GM18870 (cell line): ENCODE measurements at regions not wholly inside any gene's neighbourhood (a gene's known extent, or its start where the extent isn't known, plus 50 kb on each side); places are given as distances from the start of the nearest gene placed in this dataset.

Experiments
- ATAC-seq: cut with Tn5 transposase; IDR thresholded peaks from one replicate; pipeline ENCODE4 v1.9.1; 2021; ENCODE audit warnings: moderate library complexity; ENCODE audit not compliant: unreplicated experiment

DNA sequence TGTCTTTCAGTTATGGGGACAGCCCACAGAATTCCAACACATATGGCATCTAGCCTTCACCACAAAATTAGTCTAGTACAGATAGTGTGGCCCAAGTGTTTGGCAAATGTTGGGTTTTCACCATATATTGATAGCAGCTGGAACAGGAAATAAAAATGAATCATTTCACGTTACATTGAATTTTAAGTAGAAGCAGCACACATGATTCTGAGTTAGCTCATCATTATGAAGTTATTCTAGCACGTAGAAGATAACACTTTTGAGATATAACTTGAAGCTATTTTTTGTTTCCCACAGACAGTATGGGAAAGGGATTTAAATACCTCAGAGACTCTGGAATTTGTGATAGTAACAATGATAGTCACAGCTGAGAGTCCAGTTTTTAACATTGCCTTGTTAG lies 118.7 kb downstream of the FAT4 start:
- ATAC-seq: no peak

DNA sequence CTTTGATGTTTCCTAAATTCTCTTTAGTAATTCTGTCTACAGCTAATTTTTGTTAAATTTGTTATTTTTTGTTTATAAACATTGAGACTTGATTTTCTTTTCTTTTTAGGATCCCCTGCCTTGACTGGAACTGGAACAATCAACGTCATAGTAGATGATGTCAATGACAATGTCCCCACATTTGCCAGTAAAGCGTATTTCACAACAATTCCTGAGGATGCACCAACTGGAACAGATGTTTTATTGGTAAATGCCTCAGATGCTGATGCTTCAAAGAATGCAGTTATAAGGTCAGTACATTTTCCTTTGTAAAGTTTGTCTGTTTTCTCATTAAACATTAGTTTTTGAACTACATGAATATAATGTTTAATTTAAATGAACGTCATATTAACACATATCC lies 119.4 kb downstream of the FAT4 start:
- no peak for ATAC-seq

DNA sequence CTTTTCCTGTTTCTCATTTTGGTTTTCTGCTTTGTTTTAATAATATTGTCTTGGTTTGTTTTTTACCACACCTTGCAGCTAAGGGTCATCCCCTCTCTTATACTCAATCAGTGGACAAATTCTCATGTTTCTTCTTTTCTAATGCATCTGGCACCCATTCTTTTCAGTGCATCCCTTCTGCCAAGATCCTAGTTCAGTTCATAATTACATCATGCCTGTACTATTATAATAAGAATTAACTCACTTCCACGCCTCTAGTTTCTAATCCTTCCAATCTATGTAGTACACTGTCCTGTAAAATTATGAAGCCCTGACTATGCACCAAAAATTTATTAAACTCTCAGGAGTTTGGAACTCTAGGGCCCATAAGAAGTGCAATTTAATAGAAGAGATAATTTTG lies 126.1 kb downstream of the FAT4 start:
- ATAC-seq: no peak

DNA sequence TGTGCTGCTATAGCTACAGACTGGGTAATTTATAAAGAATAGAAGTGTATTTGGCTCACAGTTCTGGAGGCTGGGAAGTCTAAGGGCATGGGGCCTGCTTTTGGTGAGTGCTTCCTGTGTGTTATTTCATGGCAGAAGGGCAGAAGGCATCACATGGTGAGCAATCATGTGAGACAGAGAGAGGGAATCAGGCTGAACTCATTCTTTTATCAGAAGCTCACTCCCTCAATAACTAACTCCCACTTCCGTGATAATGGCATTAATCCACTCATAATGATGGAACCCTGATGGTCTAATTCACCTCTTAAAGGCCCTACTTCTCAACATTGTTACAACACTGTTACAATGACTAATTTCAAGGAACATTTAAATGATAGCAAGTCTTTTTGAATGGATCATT lies 129.4 kb downstream of the FAT4 start:
- no peak for ATAC-seq

DNA sequence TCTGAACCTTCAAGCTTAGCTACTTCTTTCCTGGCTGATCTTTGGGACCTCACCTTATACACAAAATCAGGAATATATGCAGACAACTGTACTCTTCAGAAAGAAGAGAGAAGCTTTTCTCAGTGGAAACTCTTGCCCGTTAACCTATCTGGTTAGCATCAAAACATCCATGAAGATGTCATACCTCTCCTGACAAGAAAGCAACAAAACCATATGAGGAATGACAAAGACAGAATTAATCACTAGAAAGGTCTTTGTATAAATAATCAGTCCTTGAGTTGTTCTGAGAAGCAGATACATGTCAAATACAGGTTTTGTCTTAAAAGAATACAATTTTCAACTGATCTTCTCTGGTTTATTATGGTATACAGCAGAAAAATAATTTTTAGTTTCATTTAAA lies 130.8 kb downstream of the FAT4 start:
- ATAC-seq: no peak

DNA sequence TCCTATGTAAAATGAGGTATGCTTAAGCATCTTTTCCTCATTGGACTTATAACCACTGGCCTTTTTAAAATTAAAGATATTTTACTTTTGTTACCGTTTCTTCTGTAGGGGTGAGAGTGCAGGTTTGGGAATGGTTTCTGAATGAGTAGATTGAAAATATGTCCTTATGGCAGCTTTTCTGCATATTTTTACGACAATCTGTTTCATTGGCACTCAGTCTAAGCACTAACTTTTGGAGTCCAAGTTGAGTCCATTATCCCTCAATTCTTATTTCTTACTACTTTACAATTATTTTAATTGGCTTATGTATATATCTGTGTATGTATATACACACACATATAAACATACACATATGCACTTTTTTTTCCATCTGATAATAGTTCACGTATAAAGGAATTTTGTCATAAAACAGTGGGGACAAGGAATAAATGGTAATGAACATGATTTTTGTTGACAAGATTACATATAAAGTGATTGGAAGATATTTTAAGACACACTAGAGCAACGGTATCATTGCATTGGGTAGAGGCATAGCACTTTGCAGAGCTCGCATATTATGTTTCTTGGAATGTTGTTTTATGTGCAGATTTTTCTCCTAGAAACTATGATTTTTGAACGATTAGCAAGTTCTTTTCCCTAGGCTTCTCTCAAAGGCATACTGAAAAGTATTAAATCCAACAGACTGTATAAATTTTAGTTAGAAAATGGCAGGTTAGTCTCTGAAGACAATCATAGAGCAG lies 133.0 kb downstream of the FAT4 start:
- ATAC-seq: no peak

DNA sequence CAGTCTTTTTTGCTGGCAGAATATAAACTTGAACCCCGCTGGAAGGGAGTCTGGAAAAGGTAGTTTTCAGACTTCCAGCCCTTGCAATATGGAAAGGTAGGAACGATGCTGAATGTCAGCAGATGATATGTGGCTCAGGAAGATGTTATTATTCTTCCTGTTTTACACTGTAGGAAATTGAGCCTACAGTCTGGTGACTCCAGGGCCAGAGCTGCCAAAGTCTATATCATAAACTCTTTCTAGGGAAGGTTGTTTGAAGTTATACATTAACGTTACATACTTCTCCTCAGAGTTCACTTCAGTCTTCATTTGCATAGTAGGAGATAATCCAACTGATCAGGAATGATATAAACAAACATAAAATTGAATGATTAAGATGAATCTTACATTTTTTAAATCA lies 141.3 kb downstream of the FAT4 start:
- ATAC-seq: no peak

DNA sequence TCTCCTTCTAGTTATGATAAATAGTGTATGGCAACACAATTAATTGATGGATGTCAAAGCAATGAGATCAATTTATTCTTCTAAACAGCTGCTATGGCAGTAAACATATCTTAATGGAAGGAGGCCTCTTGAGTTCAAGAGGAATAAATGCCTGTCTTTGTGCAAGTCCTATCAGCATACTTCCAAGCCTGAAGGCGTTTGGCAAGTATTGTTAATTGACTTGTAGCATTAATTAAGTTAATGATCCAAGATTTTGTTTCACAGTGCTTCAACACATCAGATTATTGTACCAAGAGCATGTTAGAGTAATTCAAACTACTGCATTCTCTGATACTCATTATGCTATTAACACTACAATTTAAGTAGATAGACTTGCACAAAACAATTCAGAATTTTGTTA lies 144.8 kb downstream of the FAT4 start:
- ATAC-seq: no peak

DNA sequence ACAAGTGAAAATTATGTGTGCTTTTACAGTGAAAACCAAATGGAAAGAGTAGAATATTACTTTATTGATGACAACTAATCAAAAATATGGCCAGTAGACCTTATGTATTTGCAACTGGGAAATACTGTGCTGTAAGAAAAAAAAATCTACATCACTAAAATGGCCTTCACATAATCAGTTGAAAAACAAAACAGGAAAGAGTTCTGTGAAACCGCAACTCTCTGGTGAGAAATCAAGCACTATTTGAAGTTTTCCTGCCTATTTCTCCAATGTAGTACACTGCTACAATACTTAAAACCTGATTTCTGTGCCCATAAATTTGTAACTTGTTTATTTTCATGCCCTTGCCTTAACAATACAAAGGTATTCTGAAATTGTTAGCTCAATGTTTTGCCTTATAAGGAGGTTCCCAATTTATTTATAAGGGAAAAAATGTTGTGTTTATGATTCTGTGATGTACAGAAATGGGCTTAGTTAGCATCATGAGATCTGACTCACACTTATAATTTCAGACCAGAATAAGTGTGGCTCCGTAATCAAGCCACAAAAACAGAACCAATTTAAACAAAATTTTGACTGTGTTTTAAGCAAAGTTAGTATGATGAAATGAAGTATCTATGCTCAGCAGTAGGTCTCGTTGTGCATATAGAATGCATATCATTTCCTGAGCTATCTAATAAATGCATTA lies 147.1 kb downstream of the FAT4 start:
- no peak for ATAC-seq

DNA sequence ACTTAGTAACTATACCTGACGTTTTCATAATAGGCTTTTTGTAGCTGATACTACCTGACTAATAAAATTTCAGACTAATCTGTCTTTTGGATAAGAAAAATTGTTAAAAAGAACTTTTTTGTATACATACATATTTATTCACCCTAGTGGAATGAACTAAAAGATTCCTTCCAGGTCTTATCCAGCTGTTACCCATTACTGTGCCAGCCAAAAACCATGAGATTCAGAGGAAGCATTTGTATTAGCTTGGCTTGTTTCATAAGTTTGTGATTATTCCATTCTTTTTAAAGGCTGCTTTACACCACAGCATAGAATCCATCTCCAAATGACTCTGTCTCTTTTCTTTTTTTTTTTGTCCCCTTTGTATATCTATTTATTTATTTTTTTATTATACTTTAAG lies 149.4 kb downstream of the FAT4 start:
- no peak for ATAC-seq

DNA sequence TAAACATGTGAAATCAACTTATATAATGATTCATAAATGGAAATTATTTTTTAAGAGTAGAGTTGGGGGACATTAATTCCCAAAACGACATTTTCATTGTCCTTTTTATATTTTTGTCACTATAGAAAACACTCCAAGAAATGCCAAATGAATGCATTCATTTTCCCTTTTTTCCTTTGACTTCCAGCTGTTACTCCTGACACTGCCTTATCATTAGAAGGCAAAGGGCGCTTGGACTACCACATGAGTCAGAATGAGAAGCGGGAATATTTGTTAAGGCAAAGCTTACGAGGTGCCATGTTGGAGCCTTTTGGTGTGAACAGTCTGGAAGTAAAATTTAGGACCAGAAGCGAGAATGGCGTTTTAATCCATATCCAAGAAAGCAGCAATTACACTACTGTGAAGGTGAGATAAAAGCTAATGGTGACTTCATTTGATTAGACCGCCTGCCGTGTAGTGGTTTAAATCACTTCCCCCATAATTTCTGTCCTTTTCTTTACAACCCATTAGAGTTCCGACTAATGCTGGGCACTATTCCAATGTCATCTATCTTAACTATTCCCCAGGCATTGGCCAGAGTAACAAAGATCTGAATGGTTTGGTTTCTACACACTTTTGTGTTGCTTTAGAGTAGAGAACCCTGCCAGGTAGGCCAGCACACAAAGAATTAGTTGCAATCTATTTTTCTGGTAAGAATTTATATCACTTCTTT lies 166.7 kb downstream of the FAT4 start:
- no peak for ATAC-seq

DNA sequence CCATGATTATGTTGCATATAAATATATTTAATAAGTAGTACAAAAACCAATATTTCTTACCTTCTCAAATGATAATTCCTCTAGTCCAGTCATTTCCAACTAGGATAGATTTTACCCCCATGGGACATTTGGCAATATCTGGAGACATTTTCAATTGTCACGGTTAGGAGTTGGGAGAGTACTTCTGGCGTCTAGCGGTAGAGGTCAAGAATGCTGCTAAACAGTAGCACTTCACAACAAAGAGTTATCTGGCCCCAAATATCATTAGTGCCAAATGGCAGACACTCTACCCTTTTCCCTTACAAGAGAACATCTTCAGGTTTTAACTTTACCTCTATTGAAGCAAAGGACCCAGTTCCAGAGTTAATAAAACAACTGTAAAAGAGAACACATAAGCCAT lies 168.1 kb downstream of the FAT4 start:
- no peak for ATAC-seq

DNA sequence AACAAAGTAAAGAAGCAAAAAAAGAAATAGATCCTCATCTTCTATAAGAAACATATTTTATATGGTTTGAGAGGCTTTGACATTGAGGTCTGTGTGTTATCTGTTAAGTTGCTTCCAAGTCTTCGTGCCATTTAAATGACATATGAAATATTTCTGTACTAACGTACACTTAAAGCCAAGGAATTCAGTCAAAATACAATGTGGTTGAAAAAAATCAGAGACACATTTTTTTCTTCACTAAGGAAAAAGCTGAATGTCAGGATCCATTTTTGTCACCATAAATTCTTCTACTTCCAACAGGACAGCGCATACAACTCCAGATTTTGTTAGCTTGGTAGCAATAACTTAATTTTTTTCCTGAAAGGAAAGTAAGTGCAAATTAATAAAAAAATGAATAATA lies 168.5 kb downstream of the FAT4 start:
- ATAC-seq: no peak

DNA sequence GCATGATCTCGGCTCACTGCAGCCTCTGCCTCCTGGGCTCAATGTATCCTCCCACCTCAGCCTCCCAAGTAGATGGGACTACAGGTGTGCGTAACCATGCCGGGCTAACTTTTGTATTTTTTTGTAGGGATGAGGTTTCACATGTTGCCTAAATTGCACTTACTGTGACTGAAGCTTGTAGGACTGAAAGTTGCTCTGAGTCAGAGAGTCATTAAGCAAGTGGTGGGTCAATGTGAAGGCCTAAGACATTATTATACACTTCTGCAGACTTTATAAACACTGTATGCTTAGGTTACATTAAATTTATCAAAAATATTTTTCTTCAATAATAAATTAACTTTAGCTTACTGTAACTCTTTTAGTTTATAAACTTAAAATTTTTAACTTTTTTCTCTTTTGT lies 170.2 kb downstream of the FAT4 start:
- no peak for ATAC-seq

DNA sequence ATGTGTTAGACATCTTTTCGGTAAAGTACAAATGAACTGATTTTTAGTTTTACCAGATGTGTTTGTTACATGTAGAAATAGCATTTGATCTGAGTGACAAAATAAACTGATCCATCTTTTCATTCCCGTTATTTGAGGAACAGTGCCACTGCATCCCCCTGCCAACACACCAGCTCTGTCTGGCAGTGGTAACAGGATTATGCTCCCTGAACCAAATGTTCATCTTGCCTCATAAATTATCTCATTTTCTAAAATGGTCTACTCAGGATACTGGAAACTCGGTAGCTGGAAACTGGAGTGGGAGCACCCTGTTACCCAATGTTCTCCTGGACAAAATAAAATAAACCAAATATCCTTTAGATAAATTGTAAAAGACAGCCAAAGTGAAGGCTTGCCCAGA lies 171.6 kb downstream of the FAT4 start:
- ATAC-seq: no peak

DNA sequence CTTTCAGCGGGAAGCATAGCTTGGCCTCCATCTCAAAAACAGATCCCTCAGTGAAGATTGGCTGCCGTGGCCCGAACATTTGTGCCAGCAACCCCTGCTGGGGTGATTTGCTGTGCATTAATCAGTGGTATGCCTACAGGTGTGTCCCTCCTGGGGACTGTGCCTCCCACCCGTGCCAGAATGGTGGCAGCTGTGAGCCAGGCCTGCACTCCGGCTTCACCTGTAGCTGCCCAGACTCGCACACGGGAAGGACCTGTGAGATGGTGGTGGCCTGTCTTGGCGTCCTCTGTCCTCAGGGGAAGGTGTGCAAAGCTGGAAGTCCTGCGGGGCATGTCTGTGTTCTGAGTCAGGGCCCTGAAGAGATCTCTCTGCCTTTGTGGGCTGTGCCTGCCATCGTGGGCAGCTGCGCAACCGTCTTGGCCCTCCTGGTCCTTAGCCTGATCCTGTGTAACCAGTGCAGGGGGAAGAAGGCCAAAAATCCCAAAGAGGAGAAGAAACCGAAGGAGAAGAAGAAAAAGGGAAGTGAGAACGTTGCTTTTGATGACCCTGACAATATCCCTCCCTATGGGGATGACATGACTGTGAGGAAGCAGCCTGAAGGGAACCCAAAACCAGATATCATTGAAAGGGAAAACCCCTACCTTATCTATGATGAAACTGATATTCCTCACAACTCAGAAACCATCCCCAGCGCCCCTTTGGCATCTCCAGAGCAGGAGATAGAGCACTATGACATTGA lies 175.4 kb downstream of the FAT4 start:
- ATAC-seq: no peak

DNA sequence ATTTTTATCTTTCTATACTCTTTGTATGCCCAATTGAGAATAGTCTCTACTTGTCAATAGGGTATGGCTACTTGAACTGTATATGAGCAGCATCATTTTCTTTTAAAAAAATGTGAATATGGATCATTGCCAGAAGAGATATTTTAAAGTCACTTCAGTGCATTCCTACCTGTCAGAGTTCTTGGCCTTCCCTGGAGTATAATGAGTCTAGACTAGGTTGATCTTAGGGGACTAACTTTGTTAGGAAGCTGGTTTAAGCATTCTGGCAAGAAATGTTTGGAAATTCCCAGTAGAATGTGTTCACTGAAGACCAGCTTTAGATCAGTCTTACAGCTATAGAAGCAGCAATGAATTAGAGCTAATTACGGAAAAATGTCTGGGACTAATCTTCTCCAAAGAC lies 178.2 kb downstream of the FAT4 start:
- ATAC-seq: no peak

DNA sequence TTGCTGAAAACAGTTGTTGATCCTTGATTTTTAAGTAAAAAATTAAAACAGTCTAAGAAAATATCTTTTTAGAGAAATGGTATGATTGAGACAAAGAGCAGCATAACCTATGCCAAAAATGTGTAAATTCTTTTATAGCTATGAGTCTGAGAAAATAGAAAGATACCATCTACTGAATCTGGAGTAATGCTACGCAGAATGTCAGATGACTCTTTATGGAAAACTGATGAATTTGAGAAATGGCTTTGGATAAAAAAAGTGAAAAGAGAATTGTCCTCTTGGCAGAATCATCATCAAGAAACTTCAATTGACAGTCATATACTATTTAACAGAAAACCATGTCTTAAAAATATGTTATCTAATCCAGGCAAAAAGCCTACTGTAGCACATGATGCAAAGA lies 183.1 kb downstream of the FAT4 start:
- no peak for ATAC-seq

DNA sequence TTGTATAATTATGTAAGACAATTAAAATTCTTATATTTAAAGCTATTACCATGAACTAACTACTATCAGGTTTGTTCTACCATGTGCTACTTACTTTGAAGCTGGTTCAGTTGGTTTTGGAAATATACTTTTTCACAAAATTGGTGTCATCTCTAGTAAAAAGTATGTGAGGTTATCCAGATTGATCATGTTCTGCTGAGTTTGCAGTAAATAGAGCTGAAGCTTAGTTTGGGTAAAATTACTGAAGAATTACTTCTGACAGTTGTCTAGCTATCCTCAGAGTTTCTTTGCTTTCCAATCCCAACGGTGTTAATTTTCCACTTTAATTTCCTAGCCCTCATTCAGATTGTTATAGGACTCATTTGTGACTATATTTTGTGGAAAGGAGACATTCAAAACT lies 184.2 kb downstream of the FAT4 start:
- no peak for ATAC-seq

DNA sequence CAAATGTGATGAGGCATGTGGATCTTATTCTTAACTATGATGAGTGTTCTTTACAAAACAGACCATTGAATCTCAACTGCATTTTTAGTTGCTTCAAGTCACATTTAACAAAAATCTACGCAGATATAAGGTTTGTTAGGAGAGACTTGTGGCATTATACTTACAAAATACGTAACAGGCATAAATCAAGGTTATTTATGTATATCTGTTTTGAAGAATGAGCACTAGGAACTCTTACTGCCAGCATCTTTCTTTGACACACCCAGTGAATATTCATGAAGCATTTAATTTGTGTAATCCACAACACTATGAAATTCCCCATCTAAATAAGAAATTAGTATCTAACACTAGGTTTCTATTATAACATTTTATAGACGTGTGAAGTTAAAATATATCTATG lies 186.3 kb downstream of the FAT4 start:
- ATAC-seq: no peak

DNA sequence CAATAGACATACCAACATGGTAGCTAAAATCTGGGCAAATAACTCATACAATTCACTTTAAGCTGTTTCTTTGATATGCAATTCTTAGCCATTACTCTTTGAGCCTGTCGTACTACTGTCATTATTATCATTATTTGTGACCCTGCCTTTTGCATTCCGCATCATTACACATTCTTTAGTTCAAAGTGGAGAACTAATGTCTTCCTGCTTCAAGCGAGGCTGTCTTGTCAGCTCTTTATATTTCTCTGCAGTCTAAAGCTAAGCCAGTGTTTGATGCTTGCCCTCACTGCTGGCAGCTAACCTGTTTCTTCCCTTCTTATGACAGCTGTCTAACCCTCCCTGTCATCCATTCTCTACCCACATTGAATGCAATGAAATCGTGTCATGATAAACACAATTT lies 186.8 kb downstream of the FAT4 start:
- ATAC-seq: no peak

DNA sequence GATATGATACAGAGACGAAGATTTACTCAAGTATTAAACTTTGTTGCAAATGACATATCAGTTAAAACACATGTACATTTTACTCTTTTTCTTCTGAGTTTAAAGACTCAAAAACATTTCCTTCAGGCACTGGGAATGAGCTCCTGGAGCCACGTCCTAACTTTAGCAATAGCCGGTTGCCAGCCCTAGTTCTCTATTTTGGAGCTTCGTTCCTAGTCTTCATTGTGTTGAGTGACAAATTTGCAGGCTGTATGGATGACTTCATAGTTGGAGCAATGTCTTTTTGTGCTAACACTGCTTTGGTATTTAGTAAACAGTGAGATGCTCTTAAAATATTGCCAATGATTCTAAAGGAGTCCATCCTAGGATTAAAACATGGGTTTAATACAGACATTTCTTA lies 190.9 kb downstream of the FAT4 start:
- ATAC-seq: no peak
